GM06990 (cell line): ENCODE measurements at regions not wholly inside any gene's neighbourhood (a gene's known extent, or its start where the extent isn't known, plus 50 kb on each side); places are given as distances from the start of the nearest gene placed in this dataset.

ENCODE experiments used
- DNase-seq: peaks from one replicate; pipeline ENCODE4 v3.0.0-alpha.2; 2011; ENCODE audit not compliant: insufficient read length; ENCODE audit errors: extremely low read depth
- H3K27me3 ChIP-seq: replicated peaks from 2 replicates; pipeline ENCODE4 v1.6.0; 2011; ENCODE audit warnings: low read length; ENCODE audit not compliant: control insufficient read depth, insufficient read depth
- H3K36me3 ChIP-seq: 2 replicates; pipeline ENCODE4 v1.5.1; 2011; ENCODE audit warnings: low read length; ENCODE audit not compliant: control insufficient read depth, insufficient read depth
- H3K4me3 ChIP-seq: replicated peaks from 2 replicates; pipeline ENCODE4 v1.5.1; 2011; ENCODE audit warnings: low read depth, mild to moderate bottlenecking, control low read depth, low read length
- CTCF ChIP-seq: IDR thresholded peaks from 2 replicates; pipeline ENCODE4 v1.5.1; 2011; ENCODE audit warnings: low read length, control low read depth, mild to moderate bottlenecking, inconsistent platforms; ENCODE audit not compliant: insufficient read depth, poor library complexity, severe bottlenecking

DNA sequence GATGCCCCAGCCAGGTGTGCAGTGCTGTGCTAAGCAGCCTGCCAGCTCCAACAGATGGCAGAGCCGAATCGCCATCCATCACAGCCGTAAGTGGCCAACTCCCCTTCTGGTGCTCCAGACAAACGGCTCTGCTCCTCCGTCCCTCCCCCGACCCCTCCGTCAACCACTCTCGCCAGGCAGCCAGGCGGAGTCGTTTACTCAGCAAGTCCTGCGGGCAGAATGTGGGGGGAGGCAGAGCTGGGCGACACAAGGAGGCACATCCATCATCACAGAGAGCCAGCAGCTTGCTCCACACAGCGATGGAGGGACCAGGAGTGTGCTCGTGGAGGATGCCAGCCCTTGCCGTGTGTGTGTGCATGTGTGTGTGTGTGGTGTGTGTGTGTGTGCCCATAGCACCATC, 206.6 kb upstream of the GRIK3 start:
- TF ChIP-seq CTCF: no peak
- no peak for DNase-seq
- no peak overlapping the region for H3K4me3 ChIP-seq
- H3K36me3 ChIP-seq: no peaks in the 10 kb centered on the region
- H3K27me3 ChIP-seq: no peaks in the 10 kb centered on the region

DNA sequence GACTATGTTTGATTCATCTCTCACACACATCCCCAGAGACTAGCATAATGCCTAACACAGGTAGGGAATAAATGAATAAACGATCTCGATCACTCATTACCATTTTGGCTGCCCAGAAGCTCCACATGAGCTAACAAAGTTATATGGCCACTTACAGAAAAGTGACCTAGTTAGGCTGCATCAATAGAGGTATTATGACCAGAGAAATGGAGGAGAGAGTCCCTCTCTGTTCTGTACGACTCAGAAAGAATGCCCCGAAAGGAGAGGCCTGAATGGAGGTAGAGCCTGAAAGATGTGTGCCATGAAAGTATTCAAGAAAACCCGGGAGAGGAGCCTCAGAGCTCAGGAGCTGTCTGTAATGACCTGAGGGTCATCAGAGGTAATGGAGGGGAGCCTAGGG, 208.2 kb upstream of the GRIK3 start:
- no peaks in the 10 kb centered on the region for H3K27me3 ChIP-seq
- no peak for DNase-seq
- no peaks in the 10 kb centered on the region for H3K36me3 ChIP-seq
- TF ChIP-seq CTCF: no peak
- H3K4me3 ChIP-seq: no peak overlapping the region

- no peaks in the 10 kb centered on the region for H3K27me3 ChIP-seq
- H3K36me3 ChIP-seq: no peaks in the 10 kb centered on the region
- TF ChIP-seq CTCF: no peak
- no peak for DNase-seq
- no peak overlapping the region for H3K4me3 ChIP-seq
Observed at GRCh38 chr1:37243368-37244082, 209.2 kb upstream of the GRIK3 start.

- TF ChIP-seq CTCF: no peak
- Histone ChIP-seq H3K36me3 (no peaks in the 10 kb centered on the region), H3K27me3 (no peaks in the 10 kb centered on the region), H3K4me3 (no peak overlapping the region)
- DNase-seq: no peak
Observed at GRCh38 chr1:37244083-37244480, 209.8 kb upstream of the GRIK3 start.

- DNase-seq: no peak
- Histone ChIP-seq H3K36me3 (no peaks in the 10 kb centered on the region), H3K27me3 (no peaks in the 10 kb centered on the region; the same call in 1 of the 2 replicates), H3K4me3 (no peak overlapping the region)
- no peak for TF ChIP-seq CTCF
Observed at GRCh38 chr1:37244815-37245214, 210.5 kb upstream of the GRIK3 start.

- no peak for TF ChIP-seq CTCF
- DNase-seq: no peak
- H3K27me3 ChIP-seq: no peaks in the 10 kb centered on the region; the same call in none of the 2 replicates
- H3K4me3 ChIP-seq: no peak overlapping the region
- H3K36me3 ChIP-seq: no peaks in the 10 kb centered on the region
Observed at GRCh38 chr1:37246631-37247030, 212.3 kb upstream of the GRIK3 start.
